DND-41 (cell line): ENCODE measurements at regions not wholly inside any gene's neighbourhood (a gene's known extent, or its start where the extent isn't known, plus 50 kb on each side); places are given as distances from the start of the nearest gene placed in this dataset.

ENCODE experiments used
- ATAC-seq: fragments of 200-7000 bp; cut with Tn5 transposase; 3 replicates; pipeline ENCODE4 v1.9.1; 2021; ENCODE audit warnings: low read depth; ENCODE audit not compliant: insufficient read depth
- DNase-seq: peaks from one replicate; pipeline ENCODE4 v3.0.0-alpha.2; 2020
- H2AFZ ChIP-seq: 2 replicates; pipeline ENCODE4 v1.6.0; 2012; ENCODE audit warnings: low read depth, low read length
- H3K27ac ChIP-seq: 2 replicates; pipeline ENCODE4 v1.5.1; 2012; ENCODE audit warnings: low read length, inconsistent platforms
- H3K27me3 ChIP-seq: fragments of 200-600 bp; sonication (generic); 2 replicates; pipeline ENCODE4 v1.6.0; 2012; ENCODE audit warnings: low read length, mild to moderate bottlenecking, inconsistent platforms; ENCODE audit not compliant: insufficient read depth, poor library complexity
- H3K36me3 ChIP-seq: 2 replicates; pipeline ENCODE4 v1.5.1; 2012; ENCODE audit warnings: low read length, inconsistent platforms; ENCODE audit not compliant: insufficient read depth
- H3K4me1 ChIP-seq: 2 replicates; pipeline ENCODE4 v1.5.1; 2012; ENCODE audit warnings: mild to moderate bottlenecking, low read length; ENCODE audit not compliant: insufficient read depth
- H3K4me2 ChIP-seq: 2 replicates; pipeline ENCODE4 v1.6.0; 2012; ENCODE audit warnings: mild to moderate bottlenecking, moderate library complexity, low read length, inconsistent platforms; ENCODE audit not compliant: insufficient read depth
- H3K4me3 ChIP-seq, 2 experiments: fragments of 200-600 bp in 1 of 2; shearing (Covaris generic) in 1 of 2; 2 replicates each; pipeline ENCODE4 v1.5.1; 2012 to 2016; ENCODE audit warnings: inconsistent platforms in 2 of 2, low read length in 2 of 2, mild to moderate bottlenecking in 2 of 2, low read depth in 1 of 2, moderate library complexity in 1 of 2
- H3K79me2 ChIP-seq: 2 replicates; pipeline ENCODE4 v1.6.0; 2012; ENCODE audit warnings: low read length, inconsistent platforms; ENCODE audit not compliant: insufficient read depth
- H3K9ac ChIP-seq: 2 replicates; pipeline ENCODE4 v1.6.0; 2012; ENCODE audit warnings: low read depth, mild to moderate bottlenecking, inconsistent platforms, low read length, moderate library complexity
- H3K9me3 ChIP-seq: 2 replicates; pipeline ENCODE4 v1.5.1; 2012; ENCODE audit warnings: low read length, moderate library complexity, mild to moderate bottlenecking, inconsistent platforms; ENCODE audit not compliant: insufficient read depth, severe bottlenecking
- H4K20me1 ChIP-seq: 2 replicates; pipeline ENCODE4 v1.6.0; 2012; ENCODE audit warnings: low read length; ENCODE audit not compliant: insufficient read depth
- CTCF ChIP-seq: IDR thresholded peaks from 2 replicates; pipeline ENCODE4 v1.5.1; 2012; ENCODE audit warnings: borderline replicate concordance, low read length, moderate library complexity, mild to moderate bottlenecking; ENCODE audit not compliant: poor library complexity, severe bottlenecking; ENCODE audit errors: extremely low read depth
- EZH2 ChIP-seq: IDR thresholded peaks from 3 replicates; pipeline ENCODE4 v1.6.1; 2012; ENCODE audit warnings: borderline replicate concordance, low read depth, mild to moderate bottlenecking, moderate library complexity, low read length, inconsistent platforms; ENCODE audit not compliant: severe bottlenecking

- no peaks in the 10 kb centered on the region for H3K79me2 ChIP-seq
- H3K4me3 ChIP-seq, result no peak overlapping the region
- no peaks in the 10 kb centered on the region for H3K9me3 ChIP-seq
- no peaks in the 10 kb centered on the region for H3K4me1 ChIP-seq
- H3K36me3 ChIP-seq, result no peaks in the 10 kb centered on the region
- no peak overlapping the region for H3K27ac ChIP-seq
- H4K20me1 ChIP-seq, result no peaks in the 10 kb centered on the region
- TF ChIP-seq CTCF (no peak), EZH2 (no peak)
- no peak overlapping the region for H2AFZ ChIP-seq
- no peak overlapping the region for H3K9ac ChIP-seq
- no peak overlapping the region for H3K4me2 ChIP-seq
- H3K27me3 ChIP-seq, result peaks cover 11% of the 10 kb centered on the region
- DNase-seq (no peak), ATAC-seq (no peak)
These were observed 408.2 kb upstream of the THBS1 start for GRCh38 chr15:39172380-39173281.

- Histone ChIP-seq H2AFZ (no peak overlapping the region), H3K27me3 (peaks cover 9% of the 10 kb centered on the region), H3K9ac (no peak overlapping the region), H3K4me1 (no peaks in the 10 kb centered on the region), H3K79me2 (no peaks in the 10 kb centered on the region), H3K9me3 (no peaks in the 10 kb centered on the region), H3K36me3 (no peaks in the 10 kb centered on the region), H3K4me3 (no peak overlapping the region), H3K27ac (no peak overlapping the region), H4K20me1 (no peaks in the 10 kb centered on the region), H3K4me2 (no peak overlapping the region)
- no peak for ATAC-seq
- no peak for TF ChIP-seq EZH2
- TF ChIP-seq CTCF, result no peak
- DNase-seq, result no peak
These were observed 407.5 kb upstream of the THBS1 start for GRCh38 chr15:39173426-39173825.

- ATAC-seq, result no peak
- DNase-seq, result no peak
- Histone ChIP-seq H3K4me3 (no peak overlapping the region), H3K36me3 (no peaks in the 10 kb centered on the region), H3K27ac (no peak overlapping the region), H3K9me3 (no peaks in the 10 kb centered on the region), H3K9ac (no peak overlapping the region), H3K4me1 (no peaks in the 10 kb centered on the region), H3K79me2 (no peaks in the 10 kb centered on the region), H3K27me3 (peaks cover 9% of the 10 kb centered on the region), H4K20me1 (no peaks in the 10 kb centered on the region), H2AFZ (no peak overlapping the region), H3K4me2 (no peak overlapping the region)
- TF ChIP-seq EZH2 (no peak), CTCF (no peak)
These were observed 406.5 kb upstream of the THBS1 start for GRCh38 chr15:39174332-39174731.
